NCI-H524 (cell line): ENCODE measurements at regions not wholly inside any gene's neighbourhood (a gene's known extent, or its start where the extent isn't known, plus 50 kb on each side); places are given as distances from the start of the nearest gene placed in this dataset.
"Not testable (repeated sequence)": the region's sequence is repeated elsewhere in the genome, so short reads cannot be mapped to it uniquely, and the experiment has no call there.

Experiments
- DNase-seq, 2 experiments: peaks; one replicate each; lab custom pipeline; 2025; lab: John Stamatoyannopoulos, UW

GRCh38 chr2:212913640-212914306 is 237.6 kb downstream of the IKZF2 start:
- no peak for DNase-seq

- DNase-seq = no peak
Observed at GRCh38 chr2:212912445-212913103, 238.8 kb downstream of the IKZF2 start.

GRCh38 chr2:212911011-212911410 is 240.4 kb downstream of the IKZF2 start:
- no peak for DNase-seq

- DNase-seq = no peak
Observed at GRCh38 chr2:212908682-212909435, 242.6 kb downstream of the IKZF2 start.

GRCh38 chr2:212908031-212908430 is 243.4 kb downstream of the IKZF2 start:
- DNase-seq = no peak

- DNase-seq = no peak
Observed at GRCh38 chr2:212906620-212907019, 244.8 kb downstream of the IKZF2 start.

GRCh38 chr2:212905640-212906201 is 245.7 kb downstream of the IKZF2 start:
- DNase-seq = no peak

- DNase-seq = no peak
Observed at GRCh38 chr2:212904646-212905045, 246.8 kb downstream of the IKZF2 start.

- no peak for DNase-seq
Observed at GRCh38 chr2:212903413-212903812, 248.0 kb downstream of the IKZF2 start.

GRCh38 chr2:212902421-212902820 is 249.0 kb downstream of the IKZF2 start:
- no peak for DNase-seq

- no peak for DNase-seq
Observed at GRCh38 chr2:212901604-212902275, 249.7 kb downstream of the IKZF2 start.

- no peak for DNase-seq
Observed at GRCh38 chr2:212900715-212901114, 250.7 kb downstream of the IKZF2 start.

- no peak for DNase-seq
Observed at GRCh38 chr2:212898011-212898410, 253.4 kb downstream of the IKZF2 start.

GRCh38 chr2:212897296-212897695 is 254.1 kb downstream of the IKZF2 start:
- DNase-seq = peak; percentile 16 to 83

- no peak for DNase-seq
Observed at GRCh38 chr2:212894026-212894425, 257.4 kb downstream of the IKZF2 start.

- no peak for DNase-seq
Observed at GRCh38 chr2:212893216-212893615, 258.2 kb downstream of the IKZF2 start.

GRCh38 chr2:212892193-212892592 is 259.2 kb downstream of the IKZF2 start:
- DNase-seq = peak; percentile 1 to 38

GRCh38 chr2:212891580-212891979 is 259.8 kb downstream of the IKZF2 start:
- no peak for DNase-seq

- DNase-seq = no peak
Observed at GRCh38 chr2:212882626-212883025, 268.8 kb downstream of the IKZF2 start.

- not testable (repeated sequence) for DNase-seq
Observed at GRCh38 chr2:212876556-212876955, 274.9 kb downstream of the IKZF2 start.

GRCh38 chr2:212875950-212876349 is 275.5 kb downstream of the IKZF2 start:
- not testable (repeated sequence) for DNase-seq

- no peak for DNase-seq
Observed at GRCh38 chr2:212873256-212873655, 278.2 kb downstream of the IKZF2 start.
